Sciatic nerve (tissue), 2 donors: ENCODE measurements at regions not wholly inside any gene's neighbourhood (a gene's known extent, or its start where the extent isn't known, plus 50 kb on each side); places are given as distances from the start of the nearest gene placed in this dataset.
"Not testable (repeated sequence)": the region's sequence is repeated elsewhere in the genome, so short reads cannot be mapped to it uniquely, and the experiment has no call there.

ENCODE experiments used
- ATAC-seq: fragments of 200-7000 bp; cut with Tn5 transposase; one replicate; pipeline ENCODE4 v1.9.1; 2020; ENCODE audit warnings: mild to moderate bottlenecking, moderate library complexity
- DNase-seq: peaks from one replicate; pipeline ENCODE4 v3.0.0-alpha.2; 2020; ENCODE audit warnings: low spot score
- intact Hi-C: fragments of 100-400 bp; cut with DNase I; formaldehyde crosslinking; loops from one replicate; pipeline ENCODE4 v1.14.2; 2022
- donor health status: DM: no; HTN: no; CAD: no.
- donor health status: DM: no; HTN: no; CAD: no.

GRCh38 chr3:132987396-132987795 is 50.8 kb upstream of the TMEM108 start:
- ATAC-seq = no peak
- intact Hi-C loops = no loop called here
- no peak for DNase-seq

- intact Hi-C loops = no loop called here
- DNase-seq (no peak), ATAC-seq (no peak)
Observed at GRCh38 chr3:132984181-132984580, 54.0 kb upstream of the TMEM108 start.

GRCh38 chr3:132983143-132983770 is 54.9 kb upstream of the TMEM108 start:
- no peak for ATAC-seq
- no peak for DNase-seq
- intact Hi-C loops = no loop called here

- DNase-seq (no peak), ATAC-seq (no peak)
- intact Hi-C loops = no loop called here
Observed at GRCh38 chr3:132981719-132982118, 56.5 kb upstream of the TMEM108 start.

- DNase-seq (no peak), ATAC-seq (no peak)
- intact Hi-C loops = no loop called here
Observed at GRCh38 chr3:132980102-132980501, 58.1 kb upstream of the TMEM108 start.

- intact Hi-C loops = no loop called here
- DNase-seq (no peak), ATAC-seq (no peak)
Observed at GRCh38 chr3:132979606-132980005, 58.6 kb upstream of the TMEM108 start.

GRCh38 chr3:132978946-132979345 is 59.2 kb upstream of the TMEM108 start:
- intact Hi-C loops, DNase-seq, ATAC-seq: not testable (repeated sequence)

GRCh38 chr3:132978464-132978863 is 59.7 kb upstream of the TMEM108 start:
- ATAC-seq = no peak
- DNase-seq = no peak
- intact Hi-C loops = no loop called here

GRCh38 chr3:132974097-132974496 is 64.1 kb upstream of the TMEM108 start:
- intact Hi-C loops = no loop called here
- ATAC-seq (no peak), DNase-seq (no peak)

GRCh38 chr3:132973441-132973840 is 64.8 kb upstream of the TMEM108 start:
- no peak for ATAC-seq
- DNase-seq = no peak
- intact Hi-C loops = no loop called here

- intact Hi-C loops = no loop called here
- DNase-seq (no peak), ATAC-seq (no peak)
Observed at GRCh38 chr3:132972333-132972732, 65.9 kb upstream of the TMEM108 start.

GRCh38 chr3:132966374-132966773 is 71.8 kb upstream of the TMEM108 start:
- ATAC-seq (no peak), DNase-seq (no peak)
- intact Hi-C loops = no loop called here

GRCh38 chr3:132964266-132964665 is 73.9 kb upstream of the TMEM108 start:
- intact Hi-C loops = no loop called here
- DNase-seq (no peak), ATAC-seq (no peak)

- no peak for DNase-seq
- intact Hi-C loops = no loop called here
- no peak for ATAC-seq
Observed at GRCh38 chr3:132963786-132964185, 74.4 kb upstream of the TMEM108 start.

GRCh38 chr3:132961991-132962390 is 76.2 kb upstream of the TMEM108 start:
- ATAC-seq (no peak), DNase-seq (no peak)
- intact Hi-C loops = no loop called here

GRCh38 chr3:132953683-132954082 is 84.5 kb upstream of the TMEM108 start:
- intact Hi-C loops = no loop called here
- no peak for ATAC-seq

GRCh38 chr3:132927896-132928295 is 110.3 kb upstream of the TMEM108 start:
- ATAC-seq = no peak
- no peak for DNase-seq
- intact Hi-C loops = no loop called here

More at GRCh38 chr3:132953683-132954082, 84.5 kb upstream of the TMEM108 start:
- DNase-seq = no peak

GRCh38 chr3:132926098-132926497 is 112.1 kb upstream of the TMEM108 start:
- DNase-seq = no peak
- ATAC-seq = no peak
- intact Hi-C loops = no loop called here

GRCh38 chr3:132925256-132925930 is 112.8 kb upstream of the TMEM108 start:
- no peak for ATAC-seq
- intact Hi-C loops = no loop called here
- no peak for DNase-seq

GRCh38 chr3:132916096-132916495 is 122.1 kb upstream of the TMEM108 start:
- DNase-seq (no peak), ATAC-seq (no peak)
- intact Hi-C loops = no loop called here

GRCh38 chr3:132912416-132912753 is 125.8 kb upstream of the TMEM108 start:
- no peak for DNase-seq
- no peak for ATAC-seq
- intact Hi-C loops = no loop called here
